GM23338 (cell line): ENCODE measurements at regions not wholly inside any gene's neighbourhood (a gene's known extent, or its start where the extent isn't known, plus 50 kb on each side); places are given as distances from the start of the nearest gene placed in this dataset.
A peak's percentile ranks its signal among the peaks of the same experiment; 100 is the strongest.

Experiments used
- ATAC-seq: fragments of 200-7000 bp; cut with Tn5 transposase; 3 replicates; pipeline ENCODE4 v1.9.1; 2020
- DNase-seq: peaks from one replicate; pipeline ENCODE4 v3.0.0-alpha.2; 2015; ENCODE audit warnings: low spot score
- H2AFZ ChIP-seq: fragments of 200-600 bp; sonication (generic); 2 replicates; pipeline ENCODE4 v1.8.0; 2016; ENCODE audit warnings: antibody characterized with exemption, mild to moderate bottlenecking, moderate library complexity
- H3F3A ChIP-seq: fragments of 200-600 bp; sonication (generic); replicated peaks from 2 replicates; pipeline ENCODE4 v1.8.0; 2017; ENCODE audit warnings: antibody characterized with exemption, mixed run types, low read depth
- H3K27ac ChIP-seq: fragments of 200-600 bp; sonication (generic); 2 replicates; pipeline ENCODE4 v1.6.1; 2016; ENCODE audit warnings: low read depth
- H3K27me3 ChIP-seq: fragments of 200-600 bp; sonication (generic); 2 replicates; pipeline ENCODE4 v1.8.0; 2016; ENCODE audit warnings: mild to moderate bottlenecking, mixed run types, moderate library complexity; ENCODE audit not compliant: insufficient read depth
- H3K36me3 ChIP-seq: fragments of 200-600 bp; sonication (generic); 2 replicates; pipeline ENCODE4 v1.8.0; 2016; ENCODE audit warnings: mild to moderate bottlenecking; ENCODE audit not compliant: insufficient read depth
- H3K4me1 ChIP-seq: fragments of 200-600 bp; sonication (generic); 2 replicates; pipeline ENCODE4 v1.8.0; 2016; ENCODE audit warnings: mild to moderate bottlenecking, moderate library complexity; ENCODE audit not compliant: insufficient read depth
- H3K4me2 ChIP-seq: fragments of 200-600 bp; sonication (generic); 2 replicates; pipeline ENCODE4 v1.7.1; 2017; ENCODE audit warnings: mixed run types
- H3K4me3 ChIP-seq: fragments of 200-600 bp; sonication (generic); 2 replicates; pipeline ENCODE4 v1.6.1; 2016; ENCODE audit warnings: mixed run types
- H3K79me2 ChIP-seq: fragments of 200-600 bp; sonication (generic); replicated peaks from 2 replicates; pipeline ENCODE4 v1.8.0; 2017; ENCODE audit warnings: mild to moderate bottlenecking; ENCODE audit not compliant: insufficient read depth
- H3K9me2 ChIP-seq: fragments of 200-600 bp; sonication (generic); 2 replicates; pipeline ENCODE4 v1.8.0; 2017; ENCODE audit not compliant: insufficient read depth
- H4K20me1 ChIP-seq: fragments of 200-600 bp; sonication (generic); replicated peaks from 2 replicates; pipeline ENCODE4 v1.8.0; 2017; ENCODE audit warnings: mild to moderate bottlenecking; ENCODE audit not compliant: insufficient read depth
- H3K27ac Mint-ChIP-seq: 2 replicates; pipeline ENCODE4 v1.8.0; 2020; ENCODE audit warnings: inconsistent platforms, mild to moderate bottlenecking, moderate library complexity, mixed read lengths
- H3K27me3 Mint-ChIP-seq: 3 replicates; pipeline ENCODE4 v1.8.0; 2022; ENCODE audit warnings: low read depth, mild to moderate bottlenecking, moderate library complexity, mixed read lengths, inconsistent platforms; ENCODE audit not compliant: insufficient read depth, poor library complexity
- H3K36me3 Mint-ChIP-seq: 3 replicates; pipeline ENCODE4 v1.8.0; 2021; ENCODE audit warnings: low read depth, mild to moderate bottlenecking, inconsistent platforms, moderate library complexity, mixed read lengths
- H3K4me1 Mint-ChIP-seq: 3 replicates; pipeline ENCODE4 v1.8.0; 2020; ENCODE audit warnings: mild to moderate bottlenecking, inconsistent platforms, mixed read lengths
- H3K4me3 Mint-ChIP-seq: 3 replicates; pipeline ENCODE4 v1.8.0; 2021; ENCODE audit warnings: moderate library complexity, mild to moderate bottlenecking, inconsistent platforms, mixed read lengths
- H3K9me3 Mint-ChIP-seq: 3 replicates; pipeline ENCODE4 v1.8.0; 2020; ENCODE audit warnings: moderate library complexity, mild to moderate bottlenecking, inconsistent platforms, mixed read lengths
- CREB1 ChIP-seq: fragments of 250-450 bp; sonication (Bioruptor Pico); IDR thresholded peaks from 2 replicates; pipeline ENCODE4 v1.5.0; 2020; ENCODE audit warnings: low read depth, mild to moderate bottlenecking, moderate library complexity
- EZH2 ChIP-seq: fragments of 200-600 bp; sonication (generic); IDR thresholded peaks from one replicate; pipeline ENCODE4 v1.8.0; 2017; ENCODE audit warnings: antibody characterized with exemption, mild to moderate bottlenecking, low read depth; ENCODE audit not compliant: unreplicated experiment
- EZH2phosphoT487 ChIP-seq: fragments of 200-600 bp; sonication (generic); IDR thresholded peaks from one replicate; pipeline ENCODE4 v1.8.1; 2018; ENCODE audit warnings: antibody characterized with exemption; ENCODE audit not compliant: unreplicated experiment
- JUNB ChIP-seq: IDR thresholded peaks from one replicate; pipeline ENCODE4 v1.6.1; 2016; ENCODE audit warnings: antibody characterized with exemption; ENCODE audit not compliant: unreplicated experiment
- NANOG ChIP-seq: IDR thresholded peaks from 2 replicates; pipeline ENCODE4 v1.6.1; 2016; ENCODE audit warnings: antibody characterized with exemption, borderline replicate concordance
- POLR2AphosphoS5 ChIP-seq: IDR thresholded peaks from 2 replicates; pipeline ENCODE4 v1.6.1; 2016; ENCODE audit warnings: antibody characterized with exemption, low read depth
- REST ChIP-seq: IDR thresholded peaks from one replicate; pipeline ENCODE4 v1.6.1; 2018; ENCODE audit warnings: antibody characterized with exemption; ENCODE audit not compliant: unreplicated experiment
- STAT1 ChIP-seq: IDR thresholded peaks from one replicate; pipeline ENCODE4 v1.6.1; 2016; ENCODE audit warnings: antibody characterized with exemption; ENCODE audit not compliant: unreplicated experiment
- ZNF114 ChIP-seq: fragments of 250-450 bp; sonication (Bioruptor Pico); IDR thresholded peaks from 2 replicates; pipeline ENCODE4 v1.5.0; 2020; ENCODE audit warnings: mild to moderate bottlenecking, moderate library complexity
- ZNF331 ChIP-seq: fragments of 250-450 bp; sonication (Bioruptor Pico); IDR thresholded peaks from 2 replicates; pipeline ENCODE4 v1.5.0; 2020; ENCODE audit warnings: low read depth, mild to moderate bottlenecking, moderate library complexity
- ZNF462 ChIP-seq: fragments of 250-450 bp; sonication (Bioruptor Pico); IDR thresholded peaks from 2 replicates; pipeline ENCODE4 v1.5.0; 2020; ENCODE audit warnings: mild to moderate bottlenecking, moderate library complexity
- TF ChIP-seq, protein P1 (sequence below): IDR thresholded peaks from 2 replicates; pipeline ENCODE4 v1.6.1; 2016; ENCODE audit warnings: antibody characterized with exemption
- TF ChIP-seq, protein P2 (sequence below), 2 experiments: fragments of 200-600 bp in 1 of 2; sonication (generic) in 1 of 2; conservative IDR thresholded peaks; 2 replicates each; pipeline versions ENCODE4 v1.5.1 to v1.6.1; 2016 to 2017; ENCODE audit warnings: antibody characterized with exemption in 2 of 2, low read depth in 2 of 2, mild to moderate bottlenecking in 2 of 2, moderate library complexity in 1 of 2

DNA sequence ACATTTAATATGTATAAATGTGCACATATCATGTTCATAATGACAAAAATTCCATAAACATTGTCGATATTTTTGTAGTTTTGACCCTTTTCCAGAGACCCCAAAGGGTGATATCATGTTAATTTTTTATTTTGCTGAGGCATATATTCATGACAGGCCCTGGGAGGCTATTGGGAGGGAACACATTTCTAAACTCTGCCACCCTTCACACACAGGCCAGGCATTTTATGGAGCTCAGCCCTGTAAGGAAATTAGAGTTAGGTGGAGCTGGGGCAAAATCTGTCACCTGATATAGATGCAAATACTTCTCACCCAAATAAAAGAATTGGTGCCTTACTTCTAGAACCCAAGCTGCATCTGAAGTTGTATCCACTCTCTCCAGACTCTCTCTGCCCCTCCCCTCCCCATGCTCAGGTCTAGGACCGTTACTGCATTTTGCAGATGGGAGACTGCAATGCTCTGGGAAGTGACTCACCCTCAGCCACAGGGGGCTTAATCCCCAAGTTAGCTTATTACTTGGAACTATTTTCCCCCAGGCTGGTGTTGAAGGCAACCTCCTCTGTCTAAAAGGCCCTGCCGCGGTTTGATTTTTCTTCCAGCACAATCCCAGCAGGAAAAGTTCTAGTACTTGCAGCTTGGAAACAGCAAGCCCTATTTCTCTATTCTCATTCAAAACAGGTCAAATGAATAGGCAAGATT lies 238.9 kb downstream of the EMP1 start:
- TF ChIP-seq CREB1 (CRISPR knock-in tag): no peak
- no peak for TF ChIP-seq STAT1
- TF ChIP-seq EZH2: no peak
- TF ChIP-seq EZH2phosphoT487: no peak
- TF ChIP-seq POLR2AphosphoS5: no peak
- TF ChIP-seq, protein P1, sequence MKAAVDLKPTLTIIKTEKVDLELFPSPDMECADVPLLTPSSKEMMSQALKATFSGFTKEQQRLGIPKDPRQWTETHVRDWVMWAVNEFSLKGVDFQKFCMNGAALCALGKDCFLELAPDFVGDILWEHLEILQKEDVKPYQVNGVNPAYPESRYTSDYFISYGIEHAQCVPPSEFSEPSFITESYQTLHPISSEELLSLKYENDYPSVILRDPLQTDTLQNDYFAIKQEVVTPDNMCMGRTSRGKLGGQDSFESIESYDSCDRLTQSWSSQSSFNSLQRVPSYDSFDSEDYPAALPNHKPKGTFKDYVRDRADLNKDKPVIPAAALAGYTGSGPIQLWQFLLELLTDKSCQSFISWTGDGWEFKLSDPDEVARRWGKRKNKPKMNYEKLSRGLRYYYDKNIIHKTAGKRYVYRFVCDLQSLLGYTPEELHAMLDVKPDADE: no peak
- TF ChIP-seq REST: no peak
- no peak for TF ChIP-seq ZNF114 (CRISPR knock-in tag)
- no peak for TF ChIP-seq JUNB
- no peak for TF ChIP-seq ZNF331 (CRISPR knock-in tag)
- TF ChIP-seq NANOG: no peak
- TF ChIP-seq ZNF462 (CRISPR knock-in tag): no peak; the same call in 1 of the 2 replicates
- TF ChIP-seq, protein P2, sequence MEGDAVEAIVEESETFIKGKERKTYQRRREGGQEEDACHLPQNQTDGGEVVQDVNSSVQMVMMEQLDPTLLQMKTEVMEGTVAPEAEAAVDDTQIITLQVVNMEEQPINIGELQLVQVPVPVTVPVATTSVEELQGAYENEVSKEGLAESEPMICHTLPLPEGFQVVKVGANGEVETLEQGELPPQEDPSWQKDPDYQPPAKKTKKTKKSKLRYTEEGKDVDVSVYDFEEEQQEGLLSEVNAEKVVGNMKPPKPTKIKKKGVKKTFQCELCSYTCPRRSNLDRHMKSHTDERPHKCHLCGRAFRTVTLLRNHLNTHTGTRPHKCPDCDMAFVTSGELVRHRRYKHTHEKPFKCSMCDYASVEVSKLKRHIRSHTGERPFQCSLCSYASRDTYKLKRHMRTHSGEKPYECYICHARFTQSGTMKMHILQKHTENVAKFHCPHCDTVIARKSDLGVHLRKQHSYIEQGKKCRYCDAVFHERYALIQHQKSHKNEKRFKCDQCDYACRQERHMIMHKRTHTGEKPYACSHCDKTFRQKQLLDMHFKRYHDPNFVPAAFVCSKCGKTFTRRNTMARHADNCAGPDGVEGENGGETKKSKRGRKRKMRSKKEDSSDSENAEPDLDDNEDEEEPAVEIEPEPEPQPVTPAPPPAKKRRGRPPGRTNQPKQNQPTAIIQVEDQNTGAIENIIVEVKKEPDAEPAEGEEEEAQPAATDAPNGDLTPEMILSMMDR (conservative IDR thresholded peaks at IDR 0.05; ENCODE audit: low read depth in 2 of 2): no peak
- no peak overlapping the region for H3K27ac ChIP-seq
- no peaks in the 10 kb centered on the region for H4K20me1 ChIP-seq
- no peaks in the 10 kb centered on the region for H3K9me2 ChIP-seq
- H2AFZ ChIP-seq: peak overlapping the region; percentile 82; the same call in 1 of the 2 replicates
- no peaks in the 10 kb centered on the region for H3K36me3 ChIP-seq
- Mint-ChIP-seq H3K4me3 (no peak overlapping the region), H3K27ac (peak overlapping the region; percentile 79), H3K4me1 (peaks cover 9% of the 10 kb centered on the region; the same call in 2 of the 3 replicates), H3K36me3 (no peaks in the 10 kb centered on the region), H3K27me3 (peaks cover 3% of the 10 kb centered on the region), H3K9me3 (no peaks in the 10 kb centered on the region)
- ATAC-seq (peak; percentile 67), DNase-seq (peak; percentile 19)
- H3K79me2 ChIP-seq: no peaks in the 10 kb centered on the region
- no peaks in the 10 kb centered on the region for H3K27me3 ChIP-seq
- H3K4me1 ChIP-seq: peaks cover 11% of the 10 kb centered on the region; the same call in 1 of the 2 replicates
- no peaks in the 10 kb centered on the region for H3F3A ChIP-seq
- H3K4me2 ChIP-seq: no peak overlapping the region
- H3K4me3 ChIP-seq: no peak overlapping the region
